ENCODE measurements at regions not wholly inside any gene's neighbourhood (a gene's known extent, or its start where the extent isn't known, plus 50 kb on each side); places are given as distances from the start of the nearest gene placed in this dataset.

GRCh38 chr18:70380915-70381896, 92.4 kb downstream of the SOCS6 start:
- TF ChIP-seq POLR2A (IDR thresholded peaks at IDR 0.05) (no peak), EP300 (IDR thresholded peaks at IDR 0.05) (peak in 1 of 2 donors; percentile 37)
- TF ChIP-seq, protein P1, sequence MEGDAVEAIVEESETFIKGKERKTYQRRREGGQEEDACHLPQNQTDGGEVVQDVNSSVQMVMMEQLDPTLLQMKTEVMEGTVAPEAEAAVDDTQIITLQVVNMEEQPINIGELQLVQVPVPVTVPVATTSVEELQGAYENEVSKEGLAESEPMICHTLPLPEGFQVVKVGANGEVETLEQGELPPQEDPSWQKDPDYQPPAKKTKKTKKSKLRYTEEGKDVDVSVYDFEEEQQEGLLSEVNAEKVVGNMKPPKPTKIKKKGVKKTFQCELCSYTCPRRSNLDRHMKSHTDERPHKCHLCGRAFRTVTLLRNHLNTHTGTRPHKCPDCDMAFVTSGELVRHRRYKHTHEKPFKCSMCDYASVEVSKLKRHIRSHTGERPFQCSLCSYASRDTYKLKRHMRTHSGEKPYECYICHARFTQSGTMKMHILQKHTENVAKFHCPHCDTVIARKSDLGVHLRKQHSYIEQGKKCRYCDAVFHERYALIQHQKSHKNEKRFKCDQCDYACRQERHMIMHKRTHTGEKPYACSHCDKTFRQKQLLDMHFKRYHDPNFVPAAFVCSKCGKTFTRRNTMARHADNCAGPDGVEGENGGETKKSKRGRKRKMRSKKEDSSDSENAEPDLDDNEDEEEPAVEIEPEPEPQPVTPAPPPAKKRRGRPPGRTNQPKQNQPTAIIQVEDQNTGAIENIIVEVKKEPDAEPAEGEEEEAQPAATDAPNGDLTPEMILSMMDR (IDR thresholded peaks at IDR 0.05): no peak

Measured in tibial nerve (tissue), 4 donors.